ENCODE measurements at regions not wholly inside any gene's neighbourhood (a gene's known extent, or its start where the extent isn't known, plus 50 kb on each side); places are given as distances from the start of the nearest gene placed in this dataset.

- Histone ChIP-seq H2AFZ (ENCODE audit: insufficient read depth, low read length, poor library complexity) (no peak overlapping the region), H3K4me1 (ENCODE audit: control insufficient read depth in 1 of 2, insufficient read depth in 2 of 2, low read length in 2 of 2) (no peaks in the 10 kb centered on the region), H4K91ac (ENCODE audit: low read depth, low read length) (no peak overlapping the region), H4K12ac (ENCODE audit: low read depth, low read length) (no peak overlapping the region), H3K79me1 (ENCODE audit: low read length) (no peaks in the 10 kb centered on the region), H3K27ac (ENCODE audit: low read depth, low read length) (no peak overlapping the region), H3K18ac (ENCODE audit: low read length) (no peak overlapping the region), H3K4me2 (ENCODE audit: low read length) (no peak overlapping the region), H2AK5ac (ENCODE audit: low read length) (no peak overlapping the region), H3K4me3 (ENCODE audit: low read depth, low read length) (no peak overlapping the region), H3K27me3 (ENCODE audit: insufficient read depth, low read length) (no peaks in the 10 kb centered on the region), H3K23ac (ENCODE audit: low read length) (no peak overlapping the region), H3K9me3 (ENCODE audit: insufficient read depth, low read depth, low read length) (no peaks in the 10 kb centered on the region), H3K36me3 (ENCODE audit: control insufficient read depth in 1 of 2, insufficient read depth in 2 of 2, low read length in 2 of 2) (no peaks in the 10 kb centered on the region), H3K14ac (ENCODE audit: low read length) (no peak overlapping the region), H4K8ac (ENCODE audit: low read depth, low read length) (no peak overlapping the region), H3K9ac (ENCODE audit: low read length) (no peak overlapping the region), H3K79me2 (ENCODE audit: control insufficient read depth, insufficient read depth, low read length, poor library complexity) (no peaks in the 10 kb centered on the region), H3K4ac (ENCODE audit: low read depth, low read length) (no peak overlapping the region), H2BK5ac (ENCODE audit: low read depth, low read length, poor library complexity) (no peak overlapping the region), H2BK12ac (ENCODE audit: low read length) (no peak overlapping the region), H2BK120ac (ENCODE audit: insufficient read depth, low read length, poor library complexity) (no peak overlapping the region)
- WGBS (ENCODE audit: extremely low coverage, insufficient coverage, insufficient read length), result no CpG with 5 or more reads among the region's 3 CpGs
- no peak for DNase-seq
Observed at GRCh38 chr5:127998950-127999615, 84.5 kb upstream of the SLC12A2 start.

GRCh38 chr5:127999909-128000308, 83.7 kb upstream of the SLC12A2 start:
- Histone ChIP-seq H3K14ac (ENCODE audit: low read length) (no peak overlapping the region), H3K4me1 (ENCODE audit: control insufficient read depth in 1 of 2, insufficient read depth in 2 of 2, low read length in 2 of 2) (no peaks in the 10 kb centered on the region), H2BK12ac (ENCODE audit: low read length) (no peak overlapping the region), H4K8ac (ENCODE audit: low read depth, low read length) (no peak overlapping the region), H3K27ac (ENCODE audit: low read depth, low read length) (no peak overlapping the region), H3K23ac (ENCODE audit: low read length) (no peak overlapping the region), H4K12ac (ENCODE audit: low read depth, low read length) (no peak overlapping the region), H3K79me2 (ENCODE audit: control insufficient read depth, insufficient read depth, low read length, poor library complexity) (no peaks in the 10 kb centered on the region), H4K91ac (ENCODE audit: low read depth, low read length) (no peak overlapping the region), H3K79me1 (ENCODE audit: low read length) (no peaks in the 10 kb centered on the region), H3K36me3 (ENCODE audit: control insufficient read depth in 1 of 2, insufficient read depth in 2 of 2, low read length in 2 of 2) (no peaks in the 10 kb centered on the region), H3K9me3 (ENCODE audit: insufficient read depth, low read depth, low read length) (no peaks in the 10 kb centered on the region), H3K27me3 (ENCODE audit: insufficient read depth, low read length) (no peaks in the 10 kb centered on the region), H2AK5ac (ENCODE audit: low read length) (no peak overlapping the region), H2BK5ac (ENCODE audit: low read depth, low read length, poor library complexity) (no peak overlapping the region), H3K4me3 (ENCODE audit: low read depth, low read length) (no peak overlapping the region), H3K4me2 (ENCODE audit: low read length) (no peak overlapping the region), H2AFZ (ENCODE audit: insufficient read depth, low read length, poor library complexity) (no peak overlapping the region), H2BK120ac (ENCODE audit: insufficient read depth, low read length, poor library complexity) (no peak overlapping the region), H3K4ac (ENCODE audit: low read depth, low read length) (no peak overlapping the region), H3K18ac (ENCODE audit: low read length) (no peak overlapping the region), H3K9ac (ENCODE audit: low read length) (no peak overlapping the region)
- no CpG with 5 or more reads among the region's 1 CpG for WGBS (ENCODE audit: extremely low coverage, insufficient coverage, insufficient read length)
- DNase-seq, result no peak

GRCh38 chr5:128002425-128002824, 81.1 kb upstream of the SLC12A2 start:
- Histone ChIP-seq H3K36me3 (ENCODE audit: control insufficient read depth in 1 of 2, insufficient read depth in 2 of 2, low read length in 2 of 2) (no peaks in the 10 kb centered on the region), H3K4ac (ENCODE audit: low read depth, low read length) (no peak overlapping the region), H3K4me1 (ENCODE audit: control insufficient read depth in 1 of 2, insufficient read depth in 2 of 2, low read length in 2 of 2) (no peaks in the 10 kb centered on the region), H2BK120ac (ENCODE audit: insufficient read depth, low read length, poor library complexity) (no peak overlapping the region), H2BK12ac (ENCODE audit: low read length) (no peak overlapping the region), H3K27ac (ENCODE audit: low read depth, low read length) (no peak overlapping the region), H3K18ac (ENCODE audit: low read length) (no peak overlapping the region), H3K23ac (ENCODE audit: low read length) (no peak overlapping the region), H3K79me1 (ENCODE audit: low read length) (no peaks in the 10 kb centered on the region), H2AK5ac (ENCODE audit: low read length) (no peak overlapping the region), H3K9ac (ENCODE audit: low read length) (no peak overlapping the region), H2BK5ac (ENCODE audit: low read depth, low read length, poor library complexity) (no peak overlapping the region), H3K27me3 (ENCODE audit: insufficient read depth, low read length) (no peaks in the 10 kb centered on the region), H2AFZ (ENCODE audit: insufficient read depth, low read length, poor library complexity) (no peak overlapping the region), H3K4me3 (ENCODE audit: low read depth, low read length) (no peak overlapping the region), H3K9me3 (ENCODE audit: insufficient read depth, low read depth, low read length) (no peaks in the 10 kb centered on the region), H4K8ac (ENCODE audit: low read depth, low read length) (no peak overlapping the region), H4K91ac (ENCODE audit: low read depth, low read length) (no peak overlapping the region), H3K14ac (ENCODE audit: low read length) (no peak overlapping the region), H4K12ac (ENCODE audit: low read depth, low read length) (no peak overlapping the region), H3K79me2 (ENCODE audit: control insufficient read depth, insufficient read depth, low read length, poor library complexity) (no peaks in the 10 kb centered on the region), H3K4me2 (ENCODE audit: low read length) (no peak overlapping the region)
- DNase-seq, result no peak
- WGBS (ENCODE audit: extremely low coverage, insufficient coverage, insufficient read length), result no CpG with 5 or more reads among the region's 5 CpGs

GRCh38 chr5:128007939-128008338, 75.6 kb upstream of the SLC12A2 start:
- no CpG with 5 or more reads among the region's 2 CpGs for WGBS (ENCODE audit: extremely low coverage, insufficient coverage, insufficient read length)
- no peak overlapping the region for H4K8ac ChIP-seq (ENCODE audit: low read depth, low read length)
- no peak overlapping the region for H3K9ac ChIP-seq (ENCODE audit: low read length)
- no peak overlapping the region for H3K4me3 ChIP-seq (ENCODE audit: low read depth, low read length)
- no peak overlapping the region for H3K18ac ChIP-seq (ENCODE audit: low read length)
- H2AFZ ChIP-seq (ENCODE audit: insufficient read depth, low read length, poor library complexity), result no peak overlapping the region
- H3K79me1 ChIP-seq (ENCODE audit: low read length), result no peaks in the 10 kb centered on the region
- no peaks in the 10 kb centered on the region for H3K79me2 ChIP-seq (ENCODE audit: control insufficient read depth, insufficient read depth, low read length, poor library complexity)
- no peaks in the 10 kb centered on the region for H3K27me3 ChIP-seq (ENCODE audit: insufficient read depth, low read length)
- no peak overlapping the region for H2BK5ac ChIP-seq (ENCODE audit: low read depth, low read length, poor library complexity)
- no peak overlapping the region for H3K14ac ChIP-seq (ENCODE audit: low read length)
- no peak overlapping the region for H2AK5ac ChIP-seq (ENCODE audit: low read length)
- H3K4me1 ChIP-seq (ENCODE audit: control insufficient read depth in 1 of 2, insufficient read depth in 2 of 2, low read length in 2 of 2), result no peaks in the 10 kb centered on the region
- no peak for DNase-seq
- no peak overlapping the region for H2BK12ac ChIP-seq (ENCODE audit: low read length)
- no peaks in the 10 kb centered on the region for H3K36me3 ChIP-seq (ENCODE audit: control insufficient read depth in 1 of 2, insufficient read depth in 2 of 2, low read length in 2 of 2)
- no peak overlapping the region for H3K27ac ChIP-seq (ENCODE audit: low read depth, low read length)
- H3K4ac ChIP-seq (ENCODE audit: low read depth, low read length), result no peak overlapping the region
- no peak overlapping the region for H3K4me2 ChIP-seq (ENCODE audit: low read length)
- no peak overlapping the region for H4K12ac ChIP-seq (ENCODE audit: low read depth, low read length)
- H2BK120ac ChIP-seq (ENCODE audit: insufficient read depth, low read length, poor library complexity), result no peak overlapping the region
- no peaks in the 10 kb centered on the region for H3K9me3 ChIP-seq (ENCODE audit: insufficient read depth, low read depth, low read length)
- no peak overlapping the region for H4K91ac ChIP-seq (ENCODE audit: low read depth, low read length)
- H3K23ac ChIP-seq (ENCODE audit: low read length), result no peak overlapping the region
